Stimulated activated CD4-positive, alpha-beta T cell treated with anti-CD3 and anti-CD28 coated beads, Interleukin-15, amount 100 ng/mL, for 48 hours (primary cell): ENCODE measurements at regions not wholly inside any gene's neighbourhood (a gene's known extent, or its start where the extent isn't known, plus 50 kb on each side); places are given as distances from the start of the nearest gene placed in this dataset.
A peak's percentile ranks its signal among the peaks of the same experiment; 100 is the strongest.

Experiments
- DNase-seq, 2 donors: peaks; one replicate each; pipeline ENCODE4 v3.0.0-alpha.2; 2020; ENCODE audit warnings: low read depth in 2 of 2

- DNase-seq = no peak
Measured at GRCh38 chr4:159444678-159445077, 341.8 kb downstream of the RAPGEF2 start.

DNA sequence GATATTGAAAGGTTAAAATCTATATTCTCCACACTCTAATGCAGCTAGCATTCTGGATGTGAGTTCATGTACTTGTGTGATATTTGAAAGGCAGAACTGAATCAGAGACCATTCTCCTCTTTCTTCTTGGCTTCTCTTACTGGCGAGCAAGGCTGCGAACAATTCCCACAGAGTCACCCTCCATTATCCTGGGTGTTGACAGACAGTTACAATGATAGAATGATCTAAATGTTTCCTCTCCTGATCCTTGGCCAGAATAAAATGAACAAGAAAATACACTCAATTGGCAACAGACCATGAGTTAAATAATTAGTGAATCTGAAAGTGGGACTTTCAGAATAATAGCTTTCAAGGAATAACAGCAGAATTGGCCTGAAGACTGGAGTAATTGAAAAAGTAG is 342.8 kb downstream of the RAPGEF2 start:
- DNase-seq = no peak

DNA sequence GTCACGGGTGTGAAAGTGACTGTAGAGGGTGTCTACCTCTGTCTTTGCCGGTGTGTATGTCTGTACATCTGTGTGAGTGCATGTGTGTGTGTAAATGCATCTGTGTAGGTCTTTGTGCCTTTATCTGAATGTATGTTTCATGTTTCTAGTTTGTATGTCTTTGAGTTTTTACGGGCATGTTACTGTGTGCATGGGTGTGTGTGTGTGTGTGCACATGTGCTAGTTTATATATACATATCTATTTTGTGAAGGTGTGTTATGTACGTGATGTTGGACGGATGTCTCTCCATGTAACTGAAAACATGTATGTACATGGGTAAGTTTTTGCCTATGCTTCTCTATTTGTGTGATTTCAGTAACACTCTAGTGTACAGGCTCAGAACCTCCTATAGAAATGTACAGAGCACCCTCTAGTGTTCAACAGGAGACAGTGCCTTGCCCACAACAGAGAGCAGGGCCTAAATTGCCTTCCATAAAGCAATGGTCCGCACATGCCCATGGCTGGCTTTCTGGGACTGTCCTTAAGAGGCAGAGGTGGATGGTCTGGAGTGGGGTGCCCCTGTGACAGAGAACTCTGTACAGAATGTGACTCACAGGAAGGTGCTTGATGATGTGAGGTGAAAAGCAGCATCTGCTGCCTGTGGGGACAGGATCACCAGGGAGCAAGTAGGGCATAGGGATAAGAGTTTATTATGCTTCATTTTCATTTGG is 343.5 kb downstream of the RAPGEF2 start:
- DNase-seq = peak in 1 of 2 donors; percentile 7

DNA sequence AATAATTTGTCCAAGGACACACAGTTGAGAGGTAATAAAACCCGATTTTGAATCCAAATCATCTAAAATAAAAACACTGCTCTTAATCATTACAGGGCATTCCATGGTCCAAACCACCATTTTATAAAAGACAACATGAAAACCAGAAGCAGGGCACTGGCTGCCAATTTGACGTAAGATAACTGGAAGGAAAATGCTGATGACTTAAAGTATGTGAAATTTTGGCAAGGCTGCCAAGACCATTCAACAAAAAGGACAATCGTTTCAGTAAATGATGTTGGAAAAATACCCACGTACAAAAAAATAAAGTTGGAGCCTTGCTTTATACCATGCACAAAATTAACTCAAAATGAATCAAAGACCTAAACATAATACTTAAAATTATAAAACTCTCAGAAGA is 344.4 kb downstream of the RAPGEF2 start:
- DNase-seq = no peak

DNA sequence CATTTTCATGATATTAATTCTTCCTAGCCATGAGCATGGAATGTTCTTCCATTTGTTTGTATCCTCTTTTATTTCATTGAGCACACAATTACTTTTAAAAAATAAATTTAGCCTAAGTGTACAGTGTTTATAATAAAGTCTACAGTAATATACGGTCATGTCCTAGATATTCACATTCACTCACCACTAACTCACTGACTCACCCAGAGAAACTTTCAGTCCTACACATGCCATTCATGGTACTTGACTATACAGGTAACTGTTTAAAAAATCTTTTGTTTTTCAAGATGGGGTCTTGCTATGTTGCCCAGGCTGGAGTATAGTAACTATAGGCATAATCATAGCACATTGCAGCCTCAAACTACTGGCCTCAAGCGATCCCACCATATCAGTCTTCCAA is 348.1 kb downstream of the RAPGEF2 start:
- no peak for DNase-seq

GRCh38 chr4:159455675-159456237 is 352.9 kb downstream of the RAPGEF2 start:
- DNase-seq = no peak

DNA sequence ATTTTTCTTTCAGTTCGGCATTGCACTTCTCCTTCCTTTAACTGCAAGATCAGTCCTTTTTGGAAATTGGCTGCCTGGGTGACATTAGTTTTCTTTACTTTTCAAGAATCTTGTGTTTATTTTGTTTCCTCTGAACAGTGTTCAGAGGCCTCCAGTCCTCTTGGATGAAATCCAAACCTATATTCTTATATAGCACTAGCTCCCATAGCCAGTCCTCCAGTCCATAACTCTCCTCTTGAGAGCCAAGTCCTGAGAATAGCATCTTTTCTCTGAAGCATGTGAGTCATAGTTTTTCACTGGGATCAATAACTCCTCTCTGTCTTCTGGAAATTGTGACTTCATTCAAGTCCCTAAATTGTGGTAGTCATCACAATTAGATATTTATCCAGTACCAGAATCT is 357.5 kb downstream of the RAPGEF2 start:
- DNase-seq = no peak

- DNase-seq = no peak
Measured at GRCh38 chr4:159463235-159463634, 360.4 kb downstream of the RAPGEF2 start.

- DNase-seq = no peak
Measured at GRCh38 chr4:159464302-159464701, 361.4 kb downstream of the RAPGEF2 start.

- DNase-seq = no peak
Measured at GRCh38 chr4:159476886-159477285, 374.0 kb downstream of the RAPGEF2 start.

DNA sequence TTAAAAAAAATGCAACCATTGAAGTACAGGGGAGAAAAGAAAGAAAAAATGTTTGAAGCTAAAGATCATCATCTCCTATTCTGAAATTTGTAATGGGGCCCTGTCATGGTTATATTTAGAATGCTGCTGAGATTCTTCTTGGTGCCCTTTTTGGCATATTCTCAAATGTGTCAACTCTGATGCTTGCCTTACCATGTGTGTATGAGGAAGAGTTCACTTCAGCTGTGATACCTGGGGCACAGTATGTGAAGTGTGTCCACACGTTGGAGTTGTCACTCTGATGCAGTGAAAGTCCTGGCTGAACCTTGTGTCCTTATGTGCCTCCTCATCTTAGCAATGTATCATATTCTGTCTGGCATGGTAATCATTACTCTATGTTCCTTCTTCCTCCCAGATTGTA is 377.9 kb downstream of the RAPGEF2 start:
- no peak for DNase-seq

- no peak for DNase-seq
Measured at GRCh38 chr4:159481936-159482335, 379.1 kb downstream of the RAPGEF2 start.

GRCh38 chr4:159483110-159483781 is 380.4 kb downstream of the RAPGEF2 start:
- no peak for DNase-seq

- DNase-seq = no peak
Measured at GRCh38 chr4:159483782-159484741, 381.2 kb downstream of the RAPGEF2 start.

- DNase-seq = no peak
Measured at GRCh38 chr4:159484864-159485263, 382.0 kb downstream of the RAPGEF2 start.

DNA sequence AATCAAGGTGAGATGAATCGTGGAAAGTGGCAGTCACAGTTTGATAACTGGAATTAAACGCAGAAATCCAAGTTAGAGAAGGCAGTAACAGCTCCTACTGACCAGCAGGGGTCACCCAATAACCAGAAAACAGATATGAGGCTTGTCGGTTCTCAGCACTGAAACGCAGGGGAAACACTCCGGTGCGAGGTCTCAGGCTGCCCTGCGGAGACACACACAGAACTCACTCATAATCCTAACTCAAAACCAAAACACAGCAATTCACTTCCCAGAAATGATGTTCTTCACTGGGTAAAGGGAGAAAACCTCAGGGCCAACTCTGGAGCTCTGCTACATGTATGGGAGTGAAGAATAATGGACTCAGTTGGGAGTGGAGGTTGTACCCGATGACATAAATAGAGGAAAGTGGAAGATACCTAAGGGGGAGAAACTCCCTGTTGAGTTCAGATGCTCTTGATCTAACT is 384.4 kb downstream of the RAPGEF2 start:
- DNase-seq = peak in 1 of 2 donors; percentile 4

- DNase-seq = no peak
Measured at GRCh38 chr4:159489646-159490045, 386.8 kb downstream of the RAPGEF2 start.

- DNase-seq = no peak
Measured at GRCh38 chr4:159495515-159496236, 392.8 kb downstream of the RAPGEF2 start.

DNA sequence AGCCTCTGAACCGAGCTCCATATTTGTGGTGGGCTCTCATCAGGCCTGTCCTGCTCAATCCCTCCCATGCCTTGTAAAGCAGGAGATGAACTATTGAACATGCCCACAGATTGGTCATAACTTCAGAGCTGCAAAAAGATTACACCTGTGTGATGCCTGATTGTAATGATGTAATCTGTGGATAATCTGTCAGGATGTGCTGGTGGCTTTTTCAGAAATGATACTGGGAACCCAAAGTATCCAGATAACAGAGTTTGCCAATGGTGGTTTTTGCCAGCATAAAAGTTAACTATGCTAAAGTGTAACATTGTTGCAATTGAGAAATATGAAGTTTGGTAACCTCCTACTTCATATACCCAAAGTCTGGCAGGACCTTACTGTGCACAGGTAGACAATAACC is 393.4 kb downstream of the RAPGEF2 start:
- no peak for DNase-seq

DNA sequence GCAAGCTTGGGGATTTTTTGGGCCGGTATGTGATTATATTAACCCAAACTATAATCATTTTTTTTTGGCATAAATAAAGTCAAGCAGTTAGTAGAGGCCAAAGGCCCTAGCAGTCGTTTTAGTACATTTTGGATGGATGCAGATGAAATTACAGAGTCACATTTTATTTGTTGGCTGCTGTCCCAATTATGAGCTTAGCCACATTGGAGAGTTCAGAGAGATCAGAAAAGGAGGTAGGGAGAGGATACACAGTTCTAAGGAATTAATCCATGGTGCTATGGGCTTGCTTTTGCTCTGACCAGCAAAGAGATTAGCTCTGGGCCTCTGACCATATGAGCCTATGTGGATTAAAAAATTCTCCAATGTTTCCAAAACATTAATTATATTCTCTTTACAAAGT is 395.1 kb downstream of the RAPGEF2 start:
- DNase-seq = no peak

- no peak for DNase-seq
Measured at GRCh38 chr4:159498446-159499115, 395.7 kb downstream of the RAPGEF2 start.
